Endothelial cell (in vitro differentiated cells): ENCODE measurements at regions not wholly inside any gene's neighbourhood (a gene's known extent, or its start where the extent isn't known, plus 50 kb on each side); places are given as distances from the start of the nearest gene placed in this dataset.

ENCODE experiments used
- DNase-seq: peaks from one replicate; pipeline ENCODE4 v3.0.0; 2021; ENCODE audit warnings: low spot score
- H3K27ac Mint-ChIP-seq: one replicate; pipeline ENCODE4 v1.8.0; 2021; ENCODE audit warnings: mixed read lengths, inconsistent platforms; ENCODE audit not compliant: unreplicated experiment
- H3K27me3 Mint-ChIP-seq: one replicate; pipeline ENCODE4 v1.8.0; 2021; ENCODE audit warnings: mild to moderate bottlenecking, moderate library complexity, mixed read lengths, inconsistent platforms; ENCODE audit not compliant: unreplicated experiment
- H3K36me3 Mint-ChIP-seq: one replicate; pipeline ENCODE4 v1.8.0; 2021; ENCODE audit warnings: mild to moderate bottlenecking, low read depth, mixed read lengths, inconsistent platforms; ENCODE audit not compliant: unreplicated experiment
- H3K4me1 Mint-ChIP-seq: one replicate; pipeline ENCODE4 v1.8.0; 2021; ENCODE audit warnings: mild to moderate bottlenecking, mixed read lengths, inconsistent platforms; ENCODE audit not compliant: unreplicated experiment
- H3K4me3 Mint-ChIP-seq: one replicate; pipeline ENCODE4 v1.8.0; 2021; ENCODE audit warnings: mild to moderate bottlenecking, mixed read lengths, inconsistent platforms; ENCODE audit not compliant: unreplicated experiment
- H3K9me3 Mint-ChIP-seq: one replicate; pipeline ENCODE4 v1.8.0; 2021; ENCODE audit warnings: mixed read lengths, inconsistent platforms; ENCODE audit not compliant: unreplicated experiment
- CTCF ChIP-seq: fragments of 200-600 bp; sonication (generic); IDR thresholded peaks from one replicate; pipeline ENCODE4 v1.5.0; 2021; ENCODE audit warnings: antibody characterized with exemption; ENCODE audit not compliant: unreplicated experiment

- no peak for TF ChIP-seq CTCF
- Mint-ChIP-seq H3K4me3 (no peak overlapping the region), H3K4me1 (peaks cover 7% of the 10 kb centered on the region), H3K36me3 (peaks cover 4% of the 10 kb centered on the region), H3K27me3 (peaks cover 5% of the 10 kb centered on the region), H3K27ac (no peak overlapping the region), H3K9me3 (no peaks in the 10 kb centered on the region)
- DNase-seq: no peak
These were observed 248.8 kb downstream of the TTLL2 start for GRCh38 chr6:167573461-167574215.

- Mint-ChIP-seq H3K27ac (no peak overlapping the region), H3K4me3 (no peak overlapping the region), H3K9me3 (no peaks in the 10 kb centered on the region), H3K27me3 (peaks cover 8% of the 10 kb centered on the region), H3K4me1 (peaks cover 7% of the 10 kb centered on the region), H3K36me3 (peaks cover 4% of the 10 kb centered on the region)
- no peak for TF ChIP-seq CTCF
- DNase-seq: no peak
These were observed 249.7 kb downstream of the TTLL2 start for GRCh38 chr6:167574431-167575151.

GRCh38 chr6:167575158-167575696 lies 250.3 kb downstream of the TTLL2 start:
- Mint-ChIP-seq H3K9me3 (no peaks in the 10 kb centered on the region), H3K4me1 (peaks cover 11% of the 10 kb centered on the region), H3K4me3 (no peak overlapping the region), H3K27me3 (peaks cover 9% of the 10 kb centered on the region), H3K27ac (no peak overlapping the region), H3K36me3 (peaks cover 4% of the 10 kb centered on the region)
- no peak for TF ChIP-seq CTCF
- no peak for DNase-seq

GRCh38 chr6:167576050-167576741 lies 250.5 kb upstream of the AFDN start:
- H3K4me3 Mint-ChIP-seq: no peak overlapping the region
- no peak for DNase-seq
- TF ChIP-seq CTCF: no peak
- no peaks in the 10 kb centered on the region for H3K9me3 Mint-ChIP-seq
- H3K27me3 Mint-ChIP-seq: peaks cover 7% of the 10 kb centered on the region
- peaks cover 13% of the 10 kb centered on the region for H3K4me1 Mint-ChIP-seq
- H3K27ac Mint-ChIP-seq: no peak overlapping the region
- peaks cover 4% of the 10 kb centered on the region for H3K36me3 Mint-ChIP-seq
